Fibroblast of lung (primary cell): ENCODE measurements at regions not wholly inside any gene's neighbourhood (a gene's known extent, or its start where the extent isn't known, plus 50 kb on each side); places are given as distances from the start of the nearest gene placed in this dataset.

Experiments used
- DNase-seq, 2 donors: peaks; one replicate each; pipeline versions ENCODE4 v3.0.0 to v3.0.0-alpha.2; 2010; ENCODE audit warnings: low read depth in 2 of 2
- H2AFZ ChIP-seq: 2 replicates; pipeline ENCODE4 v1.5.1; 2012; ENCODE audit warnings: low read length, control low read depth, inconsistent platforms
- H3K27ac ChIP-seq: 2 replicates; pipeline ENCODE4 v1.5.1; 2011; ENCODE audit warnings: low read length, control low read depth; ENCODE audit not compliant: insufficient read depth
- H3K27me3 ChIP-seq: 2 replicates; pipeline ENCODE4 v1.5.1; 2011; ENCODE audit warnings: mild to moderate bottlenecking, low read length; ENCODE audit not compliant: control insufficient read depth, insufficient read depth
- H3K36me3 ChIP-seq: 2 replicates; pipeline ENCODE4 v1.5.1; 2011; ENCODE audit warnings: low read length; ENCODE audit not compliant: control insufficient read depth, insufficient read depth
- H3K4me1 ChIP-seq: 2 replicates; pipeline ENCODE4 v1.5.1; 2011; ENCODE audit warnings: low read length; ENCODE audit not compliant: control insufficient read depth, insufficient read depth; ENCODE audit errors: extremely low read depth
- H3K4me2 ChIP-seq: 2 replicates; pipeline ENCODE4 v1.5.1; 2011; ENCODE audit warnings: low read length, control low read depth; ENCODE audit not compliant: insufficient read depth; ENCODE audit errors: extremely low read depth
- H3K4me3 ChIP-seq, 4 experiments: fragments of 200-600 bp in 1 of 4; sonication (generic) in 1 of 4; replicated peaks in 1 of 4; 2 replicates each; pipeline ENCODE4 v1.5.1; 2011 to 2016; ENCODE audit warnings: low read length in 4 of 4, low read depth in 3 of 4, mild to moderate bottlenecking in 3 of 4, control low read depth in 2 of 4, inconsistent platforms in 1 of 4, mixed read lengths in 1 of 4; ENCODE audit not compliant: insufficient read depth in 1 of 4; ENCODE audit errors: control extremely low read depth in 1 of 4
- H3K79me2 ChIP-seq: 2 replicates; pipeline ENCODE4 v1.5.1; 2012; ENCODE audit warnings: mild to moderate bottlenecking, low read length, inconsistent platforms; ENCODE audit not compliant: control insufficient read depth, insufficient read depth
- H3K9ac ChIP-seq: 2 replicates; pipeline ENCODE4 v1.5.1; 2011; ENCODE audit warnings: mild to moderate bottlenecking, low read length, control low read depth; ENCODE audit not compliant: insufficient read depth
- H3K9me3 ChIP-seq: 2 replicates; pipeline ENCODE4 v1.5.1; 2012; ENCODE audit warnings: low read depth, low read length; ENCODE audit not compliant: control insufficient read depth, insufficient read depth
- H4K20me1 ChIP-seq: 2 replicates; pipeline ENCODE4 v1.5.1; 2011; ENCODE audit warnings: low read length; ENCODE audit not compliant: control insufficient read depth, insufficient read depth; ENCODE audit errors: extremely low read depth
- EZH2 ChIP-seq: IDR thresholded peaks from 2 replicates; pipeline ENCODE4 v1.5.1; 2012; ENCODE audit warnings: low read length, control low read depth, mild to moderate bottlenecking; ENCODE audit errors: missing control alignments
- TF ChIP-seq, protein P1 (sequence below), 2 donors: IDR thresholded peaks in 1 of 2; conservative IDR thresholded peaks in 1 of 2; 1 replicate in 1 of 2; 2 replicates in 1 of 2; pipeline ENCODE4 v1.5.1; 2011 to 2012; ENCODE audit warnings: low read length in 2 of 2, control low read depth in 1 of 2, inconsistent platforms in 1 of 2, low read depth in 1 of 2, mild to moderate bottlenecking in 1 of 2

GRCh38 chr5:173757403-173758209 lies 130.5 kb upstream of the CPEB4 start:
- DNase-seq = no peak
- no peaks in the 10 kb centered on the region for H3K4me1 ChIP-seq
- H3K27me3 ChIP-seq = peaks cover 9% of the 10 kb centered on the region
- H2AFZ ChIP-seq = no peak overlapping the region
- TF ChIP-seq, protein P1, sequence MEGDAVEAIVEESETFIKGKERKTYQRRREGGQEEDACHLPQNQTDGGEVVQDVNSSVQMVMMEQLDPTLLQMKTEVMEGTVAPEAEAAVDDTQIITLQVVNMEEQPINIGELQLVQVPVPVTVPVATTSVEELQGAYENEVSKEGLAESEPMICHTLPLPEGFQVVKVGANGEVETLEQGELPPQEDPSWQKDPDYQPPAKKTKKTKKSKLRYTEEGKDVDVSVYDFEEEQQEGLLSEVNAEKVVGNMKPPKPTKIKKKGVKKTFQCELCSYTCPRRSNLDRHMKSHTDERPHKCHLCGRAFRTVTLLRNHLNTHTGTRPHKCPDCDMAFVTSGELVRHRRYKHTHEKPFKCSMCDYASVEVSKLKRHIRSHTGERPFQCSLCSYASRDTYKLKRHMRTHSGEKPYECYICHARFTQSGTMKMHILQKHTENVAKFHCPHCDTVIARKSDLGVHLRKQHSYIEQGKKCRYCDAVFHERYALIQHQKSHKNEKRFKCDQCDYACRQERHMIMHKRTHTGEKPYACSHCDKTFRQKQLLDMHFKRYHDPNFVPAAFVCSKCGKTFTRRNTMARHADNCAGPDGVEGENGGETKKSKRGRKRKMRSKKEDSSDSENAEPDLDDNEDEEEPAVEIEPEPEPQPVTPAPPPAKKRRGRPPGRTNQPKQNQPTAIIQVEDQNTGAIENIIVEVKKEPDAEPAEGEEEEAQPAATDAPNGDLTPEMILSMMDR (conservative IDR thresholded peaks at IDR 0.05 in 1 of 2, IDR thresholded peaks at IDR 0.05 in 1 of 2; ENCODE audit: low read depth in 1 of 2, low read length in 2 of 2) = no peak
- no peak for TF ChIP-seq EZH2
- no peak overlapping the region for H3K27ac ChIP-seq
- no peak overlapping the region for H3K4me2 ChIP-seq
- H3K79me2 ChIP-seq = no peaks in the 10 kb centered on the region
- H3K9ac ChIP-seq = no peak overlapping the region
- H4K20me1 ChIP-seq = no peaks in the 10 kb centered on the region
- no peaks in the 10 kb centered on the region for H3K36me3 ChIP-seq
- H3K4me3 ChIP-seq = no peak overlapping the region
- no peaks in the 10 kb centered on the region for H3K9me3 ChIP-seq

- no peaks in the 10 kb centered on the region for H4K20me1 ChIP-seq
- H3K79me2 ChIP-seq = no peaks in the 10 kb centered on the region
- peaks cover 14% of the 10 kb centered on the region for H3K27me3 ChIP-seq
- no peaks in the 10 kb centered on the region for H3K4me1 ChIP-seq
- no peak overlapping the region for H3K27ac ChIP-seq
- no peak for TF ChIP-seq EZH2
- TF ChIP-seq, protein P1 (conservative IDR thresholded peaks at IDR 0.05 in 1 of 2, IDR thresholded peaks at IDR 0.05 in 1 of 2; ENCODE audit: low read depth in 1 of 2, low read length in 2 of 2) = no peak
- DNase-seq = no peak
- no peak overlapping the region for H3K9ac ChIP-seq
- no peaks in the 10 kb centered on the region for H3K9me3 ChIP-seq
- H3K36me3 ChIP-seq = no peaks in the 10 kb centered on the region
- H3K4me3 ChIP-seq = no peak overlapping the region
- no peak overlapping the region for H2AFZ ChIP-seq
- no peak overlapping the region for H3K4me2 ChIP-seq
Measured at GRCh38 chr5:173758676-173759075, 129.5 kb upstream of the CPEB4 start.

DNA sequence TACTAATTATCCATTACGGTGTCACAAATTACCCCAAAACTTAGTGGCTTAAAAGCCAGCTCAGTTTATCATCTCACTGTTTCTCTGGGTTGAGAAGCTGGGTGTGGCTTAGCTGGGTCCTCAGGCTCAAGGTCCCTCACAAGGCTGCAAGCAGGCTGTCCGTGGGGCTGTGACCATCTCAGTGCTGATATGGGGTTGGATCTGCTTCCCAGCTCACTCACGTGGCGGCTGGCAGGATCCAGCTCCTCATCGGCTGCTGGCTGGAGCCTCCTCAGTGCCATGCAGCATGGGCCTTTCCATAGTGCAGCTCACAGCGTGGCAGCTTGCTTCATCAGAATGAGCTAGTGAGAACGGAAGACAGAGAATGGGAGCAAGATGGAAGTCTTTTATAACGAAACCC lies 128.5 kb upstream of the CPEB4 start:
- H3K4me1 ChIP-seq = peaks cover 2% of the 10 kb centered on the region
- H3K4me2 ChIP-seq = no peak overlapping the region
- no peaks in the 10 kb centered on the region for H4K20me1 ChIP-seq
- H3K4me3 ChIP-seq = no peak overlapping the region
- no peak overlapping the region for H2AFZ ChIP-seq
- no peaks in the 10 kb centered on the region for H3K9me3 ChIP-seq
- no peak overlapping the region for H3K27ac ChIP-seq
- TF ChIP-seq EZH2 = no peak
- TF ChIP-seq, protein P1 (conservative IDR thresholded peaks at IDR 0.05 in 1 of 2, IDR thresholded peaks at IDR 0.05 in 1 of 2; ENCODE audit: low read depth in 1 of 2, low read length in 2 of 2) = no peak
- H3K27me3 ChIP-seq = peaks cover 12% of the 10 kb centered on the region
- no peaks in the 10 kb centered on the region for H3K36me3 ChIP-seq
- no peak for DNase-seq
- H3K9ac ChIP-seq = no peak overlapping the region
- no peaks in the 10 kb centered on the region for H3K79me2 ChIP-seq
